ENCODE measurements at regions not wholly inside any gene's neighbourhood (a gene's known extent, or its start where the extent isn't known, plus 50 kb on each side); places are given as distances from the start of the nearest gene placed in this dataset.

- H3K27me3 Mint-ChIP-seq (ENCODE audit: low read depth), result peaks cover 3% of the 10 kb centered on the region
- Histone ChIP-seq H3K23ac (ENCODE audit: insufficient read length, low read depth, low read length) (no peak overlapping the region), H3K4ac (ENCODE audit: low read depth, low read length) (no peak overlapping the region), H3K9me3 (ENCODE audit: control insufficient read depth, low read depth, low read length) (no peaks in the 10 kb centered on the region), H2AFZ (ENCODE audit: low read length) (no peak overlapping the region), H3T11ph (ENCODE audit: low read length) (no peak overlapping the region), H2BK5ac (ENCODE audit: insufficient read length, low read length) (no peak overlapping the region), H4K8ac (replicated peaks; ENCODE audit: insufficient read length, low read depth, low read length) (no peak overlapping the region), H3K4me1 (ENCODE audit: insufficient read depth, low read length) (no peaks in the 10 kb centered on the region), H2BK15ac (ENCODE audit: low read depth, low read length) (no peak overlapping the region), H4K5ac (ENCODE audit: insufficient read length, low read depth, low read length) (no peak overlapping the region), H4K91ac (ENCODE audit: insufficient read length, low read depth, low read length) (no peak overlapping the region), H3K27ac (ENCODE audit: insufficient read length, low read depth, low read length) (no peak overlapping the region), H2BK12ac (ENCODE audit: insufficient read length, low read depth, low read length) (no peak overlapping the region), H3K56ac (ENCODE audit: insufficient read length, low read depth, low read length) (no peak overlapping the region), H2AK5ac (ENCODE audit: insufficient read length, low read length) (no peak overlapping the region), H2BK20ac (ENCODE audit: low read depth, low read length, poor library complexity, severe bottlenecking) (no peak overlapping the region), H3K23me2 (ENCODE audit: insufficient read length, low read depth, low read length, poor library complexity, severe bottlenecking) (no peaks in the 10 kb centered on the region), H4K20me1 (ENCODE audit: control insufficient read depth, insufficient read depth, insufficient read length) (no peaks in the 10 kb centered on the region), H3K9ac (ENCODE audit: extremely low read depth, insufficient read length, low read length) (no peak overlapping the region), H3K18ac (ENCODE audit: insufficient read length, low read depth, low read length) (no peak overlapping the region), H3K14ac (ENCODE audit: insufficient read depth, low read length) (no peak overlapping the region), H3K79me1 (ENCODE audit: insufficient read depth, low read depth, low read length, poor library complexity, severe bottlenecking) (no peaks in the 10 kb centered on the region), H2BK120ac (ENCODE audit: low read depth, low read length, poor library complexity, severe bottlenecking) (no peak overlapping the region), H3K4me2 (ENCODE audit: insufficient read depth, insufficient read length, low read length) (no peak overlapping the region), H3K79me2 (ENCODE audit: insufficient read depth, low read length) (no peaks in the 10 kb centered on the region), H3K27me3 (ENCODE audit: insufficient read depth, low read length) (no peaks in the 10 kb centered on the region)
- H3K27ac Mint-ChIP-seq, result no peak overlapping the region; a peak in 1 of 7 replicates
- no peaks in the 10 kb centered on the region for H3K9me3 Mint-ChIP-seq
- H3K4me3 Mint-ChIP-seq, result no peak overlapping the region
- H3K36me3 Mint-ChIP-seq (ENCODE audit: insufficient read depth in 1 of 3, low read depth in 3 of 3), result no peaks in the 10 kb centered on the region
- no CpG with 5 or more reads among the region's 9 CpGs for WGBS (ENCODE audit: extremely low coverage, insufficient read length, low lambda C conversion rate)
- no peak for DNase-seq
- no peak for TF ChIP-seq CTCF (conservative IDR thresholded peaks at IDR 0.05)
- H3K4me1 Mint-ChIP-seq, result peaks cover 3 to 12% of the 10 kb centered on the region in 2 experiments; a peak in 3 of 4 replicates
Measured at GRCh38 chr20:57988828-57989227, 239.6 kb downstream of the ANKRD60 start.
